ENCODE measurements at regions not wholly inside any gene's neighbourhood (a gene's known extent, or its start where the extent isn't known, plus 50 kb on each side); places are given as distances from the start of the nearest gene placed in this dataset.

GRCh38 chr6:23705697-23706096, 420.3 kb upstream of the NRSN1 start:
- intact Hi-C loops (cut with DNase I), result no loop called here
- no peaks in the 10 kb centered on the region for H3K27me3 ChIP-seq
- no peak overlapping the region for H3K4me3 ChIP-seq
- no peak overlapping the region for H3K27ac ChIP-seq
- no peaks in the 10 kb centered on the region for H3K36me3 ChIP-seq
- DNase-seq, result no peak
- no peaks in the 10 kb centered on the region for H3K9me3 ChIP-seq
- no peak for ATAC-seq
- TF ChIP-seq, protein P1, sequence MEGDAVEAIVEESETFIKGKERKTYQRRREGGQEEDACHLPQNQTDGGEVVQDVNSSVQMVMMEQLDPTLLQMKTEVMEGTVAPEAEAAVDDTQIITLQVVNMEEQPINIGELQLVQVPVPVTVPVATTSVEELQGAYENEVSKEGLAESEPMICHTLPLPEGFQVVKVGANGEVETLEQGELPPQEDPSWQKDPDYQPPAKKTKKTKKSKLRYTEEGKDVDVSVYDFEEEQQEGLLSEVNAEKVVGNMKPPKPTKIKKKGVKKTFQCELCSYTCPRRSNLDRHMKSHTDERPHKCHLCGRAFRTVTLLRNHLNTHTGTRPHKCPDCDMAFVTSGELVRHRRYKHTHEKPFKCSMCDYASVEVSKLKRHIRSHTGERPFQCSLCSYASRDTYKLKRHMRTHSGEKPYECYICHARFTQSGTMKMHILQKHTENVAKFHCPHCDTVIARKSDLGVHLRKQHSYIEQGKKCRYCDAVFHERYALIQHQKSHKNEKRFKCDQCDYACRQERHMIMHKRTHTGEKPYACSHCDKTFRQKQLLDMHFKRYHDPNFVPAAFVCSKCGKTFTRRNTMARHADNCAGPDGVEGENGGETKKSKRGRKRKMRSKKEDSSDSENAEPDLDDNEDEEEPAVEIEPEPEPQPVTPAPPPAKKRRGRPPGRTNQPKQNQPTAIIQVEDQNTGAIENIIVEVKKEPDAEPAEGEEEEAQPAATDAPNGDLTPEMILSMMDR (IDR thresholded peaks at IDR 0.05), result no peak
- no peaks in the 10 kb centered on the region for H3K4me1 ChIP-seq

DNA sequence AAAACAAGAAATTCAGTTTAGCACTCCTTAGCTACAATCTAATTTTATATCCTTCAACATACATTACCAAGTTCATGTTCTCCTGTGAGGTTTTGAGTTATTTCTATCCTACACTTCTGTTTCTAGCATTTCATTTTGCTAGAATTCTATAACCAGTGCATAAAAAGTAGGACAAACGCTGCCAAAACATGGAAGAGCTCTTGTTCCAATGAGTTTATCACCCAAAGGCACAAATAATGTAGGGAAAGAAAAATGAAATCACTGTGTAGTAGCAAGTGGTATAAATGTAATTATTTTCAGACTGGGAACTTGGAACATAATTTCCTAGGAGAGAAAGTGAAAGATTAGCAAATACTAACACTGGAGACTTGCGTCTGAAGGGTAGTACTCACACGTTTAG, 413.3 kb upstream of the NRSN1 start:
- Histone ChIP-seq H3K4me1 (no peaks in the 10 kb centered on the region), H3K36me3 (no peaks in the 10 kb centered on the region), H3K9me3 (no peaks in the 10 kb centered on the region), H3K27ac (no peak overlapping the region), H3K27me3 (no peaks in the 10 kb centered on the region), H3K4me3 (no peak overlapping the region)
- no peak for ATAC-seq
- DNase-seq, result no peak
- intact Hi-C loops (cut with DNase I), result no loop called here
- TF ChIP-seq, protein P1 (IDR thresholded peaks at IDR 0.05), result no peak

GRCh38 chr6:23713211-23713610, 412.8 kb upstream of the NRSN1 start:
- ATAC-seq (no peak), DNase-seq (no peak)
- TF ChIP-seq, protein P1 (IDR thresholded peaks at IDR 0.05), result no peak
- intact Hi-C loops (cut with DNase I), result no loop called here
- H3K4me3 ChIP-seq, result no peak overlapping the region
- no peaks in the 10 kb centered on the region for H3K36me3 ChIP-seq
- H3K27me3 ChIP-seq, result no peaks in the 10 kb centered on the region
- no peaks in the 10 kb centered on the region for H3K4me1 ChIP-seq
- H3K27ac ChIP-seq, result no peak overlapping the region
- H3K9me3 ChIP-seq, result no peaks in the 10 kb centered on the region

DNA sequence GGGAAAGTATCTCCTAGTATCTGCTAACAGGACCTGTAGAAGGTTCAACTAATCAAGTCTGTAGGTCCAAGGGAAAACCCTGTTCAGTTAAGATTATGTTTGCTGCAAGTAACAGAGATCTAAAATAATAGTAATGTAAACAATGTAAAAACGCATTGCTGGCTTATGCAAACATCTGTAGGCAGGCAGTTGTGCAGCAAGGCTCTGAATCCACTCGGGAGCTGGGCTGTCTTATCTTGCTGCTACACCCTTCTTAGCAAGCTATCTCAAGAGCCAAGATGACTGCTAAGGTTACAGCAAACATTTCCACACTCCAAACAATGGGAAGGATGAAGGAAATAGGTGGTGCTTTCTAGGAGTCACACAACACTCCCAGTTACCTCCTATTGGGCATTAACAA, 397.3 kb upstream of the NRSN1 start:
- ATAC-seq (peak; percentile 77), DNase-seq (no peak)
- intact Hi-C loops (cut with DNase I), result no loop called here
- TF ChIP-seq, protein P1 (IDR thresholded peaks at IDR 0.05), result no peak
- Histone ChIP-seq H3K9me3 (no peaks in the 10 kb centered on the region), H3K4me3 (no peak overlapping the region), H3K27ac (no peak overlapping the region), H3K4me1 (no peaks in the 10 kb centered on the region), H3K36me3 (no peaks in the 10 kb centered on the region), H3K27me3 (no peaks in the 10 kb centered on the region)

- Histone ChIP-seq H3K27me3 (no peaks in the 10 kb centered on the region), H3K4me3 (no peak overlapping the region), H3K4me1 (no peaks in the 10 kb centered on the region), H3K9me3 (no peaks in the 10 kb centered on the region), H3K27ac (no peak overlapping the region), H3K36me3 (no peaks in the 10 kb centered on the region)
- DNase-seq (no peak), ATAC-seq (no peak)
- TF ChIP-seq, protein P1 (IDR thresholded peaks at IDR 0.05), result no peak
- intact Hi-C loops (cut with DNase I), result no loop called here
These were observed 394.4 kb upstream of the NRSN1 start for GRCh38 chr6:23731609-23732008.

- intact Hi-C loops (cut with DNase I), result no loop called here
- H3K27me3 ChIP-seq, result no peaks in the 10 kb centered on the region
- no peak for DNase-seq
- no peak overlapping the region for H3K4me3 ChIP-seq
- TF ChIP-seq, protein P1 (IDR thresholded peaks at IDR 0.05), result no peak
- H3K4me1 ChIP-seq, result no peaks in the 10 kb centered on the region
- no peak for ATAC-seq
- no peaks in the 10 kb centered on the region for H3K9me3 ChIP-seq
- H3K36me3 ChIP-seq, result no peaks in the 10 kb centered on the region
- no peak overlapping the region for H3K27ac ChIP-seq
These were observed 393.5 kb upstream of the NRSN1 start for GRCh38 chr6:23732521-23732920.
